MCF 10A (cell line): ENCODE measurements at regions not wholly inside any gene's neighbourhood (a gene's known extent, or its start where the extent isn't known, plus 50 kb on each side); places are given as distances from the start of the nearest gene placed in this dataset.

Experiments used
- BruUV-seq: library from RNA; stranded (reverse); fragments of 400-500 nt; replicated peaks from 2 replicates; lab custom pipeline; 2021; lab: Mats Ljungman, UMichigan
- CTCF ChIA-PET: fragments of 300-600 bp; sonication (Branson Sonifier 250); formaldehyde crosslinking; extraction: SDS; loops from one replicate; lab custom pipeline; 2021; ENCODE audit warnings: antibody characterized with exemption, inconsistent platforms; lab: Yijun Ruan, JAX
- POLR2A ChIA-PET: fragments of 300-600, 350-650 bp; sonication (Branson Sonifier 250); formaldehyde crosslinking; extraction: SDS; loops from one replicate; lab custom pipeline; 2020; ENCODE audit warnings: antibody characterized with exemption, inconsistent platforms; lab: Yijun Ruan, JAX
- DNase-seq: peaks from one replicate; pipeline ENCODE4 v3.0.0-alpha.2; 2018; ENCODE audit not compliant: unreplicated experiment
- H3K27ac Mint-ChIP-seq: one replicate; pipeline ENCODE4 v1.8.0; 2022; ENCODE audit warnings: mild to moderate bottlenecking, low read depth, mixed read lengths; ENCODE audit not compliant: unreplicated experiment
- H3K27me3 Mint-ChIP-seq: one replicate; pipeline ENCODE4 v1.8.0; 2022; ENCODE audit warnings: mixed read lengths; ENCODE audit not compliant: insufficient read depth, unreplicated experiment
- H3K36me3 Mint-ChIP-seq: one replicate; pipeline ENCODE4 v1.8.0; 2022; ENCODE audit warnings: mild to moderate bottlenecking, moderate library complexity, mixed read lengths; ENCODE audit not compliant: insufficient read depth, unreplicated experiment
- H3K4me1 Mint-ChIP-seq: one replicate; pipeline ENCODE4 v1.8.0; 2022; ENCODE audit warnings: mixed read lengths; ENCODE audit not compliant: insufficient read depth, unreplicated experiment
- H3K4me3 Mint-ChIP-seq: one replicate; pipeline ENCODE4 v1.8.0; 2022; ENCODE audit warnings: mild to moderate bottlenecking, moderate library complexity, mixed read lengths; ENCODE audit not compliant: unreplicated experiment
- H3K9me3 Mint-ChIP-seq: one replicate; pipeline ENCODE4 v1.8.0; 2022; ENCODE audit warnings: mixed read lengths; ENCODE audit not compliant: unreplicated experiment
- CTCF ChIP-seq: fragments of 200-600 bp; IDR thresholded peaks from one replicate; pipeline ENCODE4 v1.8.0; 2022; ENCODE audit warnings: antibody characterized with exemption, mild to moderate bottlenecking; ENCODE audit not compliant: unreplicated experiment
- intact Hi-C: fragments of 100-400 bp; cut with micrococcal nuclease; formaldehyde crosslinking; loops from 2 replicates; pipeline ENCODE4 v1.14.1; 2022

- CTCF ChIA-PET: no interaction called here
- no peak for DNase-seq
- H3K4me3 Mint-ChIP-seq: no peak overlapping the region
- no peak overlapping the region for H3K27ac Mint-ChIP-seq
- H3K36me3 Mint-ChIP-seq: no peaks in the 10 kb centered on the region
- intact Hi-C loops: no loop called here
- no TSS peak for BruUV-seq
- no peaks in the 10 kb centered on the region for H3K9me3 Mint-ChIP-seq
- no peaks in the 10 kb centered on the region for H3K27me3 Mint-ChIP-seq
- TF ChIP-seq CTCF: no peak
- no peaks in the 10 kb centered on the region for H3K4me1 Mint-ChIP-seq
- POLR2A ChIA-PET: no interaction called here
These were observed 999.0 kb upstream of the ADGRL2 start for GRCh38 chr1:80801695-80802094.

GRCh38 chr1:80799457-80799856 lies 1001.3 kb upstream of the ADGRL2 start:
- DNase-seq: peak; percentile 1
- no peaks in the 10 kb centered on the region for H3K27me3 Mint-ChIP-seq
- H3K9me3 Mint-ChIP-seq: no peaks in the 10 kb centered on the region
- ChIA-PET CTCF (interaction anchor here (0.6 to 0.7 kb wide), 2 partner anchors 238 to 772 kb away, joined by 3 to 4 read pairs; no protein-coding TSS in a partner anchor), POLR2A (interaction anchor here (0.7 kb wide), 1 partner anchor 430 kb away, joined by 3 read pairs; no protein-coding TSS in a partner anchor)
- H3K4me3 Mint-ChIP-seq: no peak overlapping the region
- no peak for TF ChIP-seq CTCF
- H3K27ac Mint-ChIP-seq: no peak overlapping the region
- no peaks in the 10 kb centered on the region for H3K4me1 Mint-ChIP-seq
- intact Hi-C loops: no loop called here
- BruUV-seq: no TSS peak
- H3K36me3 Mint-ChIP-seq: no peaks in the 10 kb centered on the region

- TF ChIP-seq CTCF: no peak
- no peak for DNase-seq
- H3K27ac Mint-ChIP-seq: no peak overlapping the region
- intact Hi-C loops: no loop called here
- CTCF ChIA-PET: no interaction called here
- H3K27me3 Mint-ChIP-seq: no peaks in the 10 kb centered on the region
- no peaks in the 10 kb centered on the region for H3K9me3 Mint-ChIP-seq
- POLR2A ChIA-PET: interaction anchor here (1.0 kb wide), 1 partner anchor 10 kb away, joined by 3 read pairs; no protein-coding TSS in a partner anchor
- no peak overlapping the region for H3K4me3 Mint-ChIP-seq
- BruUV-seq: no TSS peak
- H3K36me3 Mint-ChIP-seq: no peaks in the 10 kb centered on the region
- no peaks in the 10 kb centered on the region for H3K4me1 Mint-ChIP-seq
These were observed 1021.5 kb upstream of the ADGRL2 start for GRCh38 chr1:80779275-80779674.

GRCh38 chr1:80778094-80778840 lies 1022.5 kb upstream of the ADGRL2 start:
- Mint-ChIP-seq H3K9me3 (no peaks in the 10 kb centered on the region), H3K4me1 (no peaks in the 10 kb centered on the region), H3K27ac (no peak overlapping the region), H3K4me3 (no peak overlapping the region), H3K36me3 (no peaks in the 10 kb centered on the region), H3K27me3 (no peaks in the 10 kb centered on the region)
- intact Hi-C loops: no loop called here
- no peak for TF ChIP-seq CTCF
- ChIA-PET CTCF (interaction anchor here (0.6 kb wide), 1 partner anchor 526 kb away, joined by 3 read pairs; no protein-coding TSS in a partner anchor), POLR2A (interaction anchor here (1.0 kb wide), 1 partner anchor 9 kb away, joined by 3 read pairs; no protein-coding TSS in a partner anchor)
- DNase-seq: no peak
- no TSS peak for BruUV-seq
